OCI-LY3 (cell line): ENCODE measurements at regions not wholly inside any gene's neighbourhood (a gene's known extent, or its start where the extent isn't known, plus 50 kb on each side); places are given as distances from the start of the nearest gene placed in this dataset.

Experiments used
- H2AFZ ChIP-seq: fragments of 200-600, 300-600 bp; shearing (Covaris generic); 2 replicates; pipeline ENCODE4 v1.6.0; 2014; ENCODE audit warnings: antibody characterized with exemption, low read depth, low read length
- H3K27ac ChIP-seq: fragments of 200-600, 300-600 bp; sonication (generic); 2 replicates; pipeline ENCODE4 v1.5.1; 2014; ENCODE audit warnings: mild to moderate bottlenecking, low read length, moderate library complexity, mixed read lengths
- H3K27me3 ChIP-seq: fragments of 200-600, 300-600 bp; sonication (generic); 2 replicates; pipeline ENCODE4 v1.6.1; 2014; ENCODE audit warnings: low read depth, low read length, mixed read lengths
- H3K36me3 ChIP-seq: fragments of 200-600, 300-600 bp; sonication (generic); replicated peaks from 2 replicates; pipeline ENCODE3; 2014; ENCODE audit warnings: low read depth, low read length, mixed read lengths
- H3K4me1 ChIP-seq: fragments of 300-600, 200-600 bp; sonication (generic); 2 replicates; pipeline ENCODE4 v1.6.1; 2014; ENCODE audit warnings: low read length, mixed read lengths
- H3K4me2 ChIP-seq: fragments of 200-600, 300-600 bp; sonication (generic); 2 replicates; pipeline ENCODE4 v1.6.1; 2014; ENCODE audit warnings: low read length, mixed read lengths
- H3K4me3 ChIP-seq: fragments of 300-600, 200-600 bp; sonication (generic); 2 replicates; pipeline ENCODE4 v1.5.1; 2014; ENCODE audit warnings: antibody characterized with exemption, mild to moderate bottlenecking, low read length, moderate library complexity
- H3K79me2 ChIP-seq: fragments of 300-600, 200-600 bp; shearing (Covaris generic); 2 replicates; pipeline ENCODE4 v1.6.1; 2014; ENCODE audit warnings: mild to moderate bottlenecking, low read length, mixed read lengths
- H3K9ac ChIP-seq: fragments of 300-600, 200-600 bp; shearing (Covaris generic); 2 replicates; pipeline ENCODE4 v1.6.0; 2014; ENCODE audit warnings: mild to moderate bottlenecking, low read length, moderate library complexity
- H3K9me3 ChIP-seq: fragments of 200-600, 300-600 bp; shearing (Covaris generic); 2 replicates; pipeline ENCODE4 v1.6.1; 2014; ENCODE audit warnings: low read length, mixed read lengths; ENCODE audit not compliant: insufficient read depth
- H4K20me1 ChIP-seq: fragments of 200-600, 300-600 bp; sonication (generic); 2 replicates; pipeline ENCODE4 v1.6.1; 2016; ENCODE audit warnings: low read length, mixed read lengths; ENCODE audit not compliant: insufficient read depth
- CTCF ChIP-seq: fragments of 200-600, 300-600 bp; sonication (generic); IDR thresholded peaks from 2 replicates; pipeline ENCODE4 v1.5.1; 2014; ENCODE audit warnings: antibody characterized with exemption, low read length, low read depth
- EZH2phosphoT487 ChIP-seq: fragments of 200-600 bp; shearing (Covaris generic); IDR thresholded peaks from 2 replicates; pipeline ENCODE4 v1.6.1; 2018; ENCODE audit warnings: antibody characterized with exemption, mixed run types, low read depth

- Histone ChIP-seq H2AFZ (no peak overlapping the region), H3K9ac (no peak overlapping the region), H3K27me3 (no peaks in the 10 kb centered on the region), H3K36me3 (no peaks in the 10 kb centered on the region), H3K4me1 (no peaks in the 10 kb centered on the region), H3K9me3 (no peaks in the 10 kb centered on the region), H3K4me2 (no peak overlapping the region), H3K4me3 (no peak overlapping the region), H4K20me1 (no peaks in the 10 kb centered on the region), H3K79me2 (no peaks in the 10 kb centered on the region), H3K27ac (no peak overlapping the region)
- TF ChIP-seq CTCF (no peak), EZH2phosphoT487 (no peak)
Observed at GRCh38 chr3:110708156-110708555, 363.5 kb upstream of the NECTIN3 start.

- no peaks in the 10 kb centered on the region for H3K9me3 ChIP-seq
- TF ChIP-seq CTCF, result no peak
- no peak for TF ChIP-seq EZH2phosphoT487
- H3K4me2 ChIP-seq, result no peak overlapping the region
- no peaks in the 10 kb centered on the region for H4K20me1 ChIP-seq
- H3K4me1 ChIP-seq, result no peaks in the 10 kb centered on the region
- H3K27me3 ChIP-seq, result no peaks in the 10 kb centered on the region
- no peak overlapping the region for H2AFZ ChIP-seq
- H3K36me3 ChIP-seq, result no peaks in the 10 kb centered on the region
- H3K4me3 ChIP-seq, result no peak overlapping the region
- no peak overlapping the region for H3K9ac ChIP-seq
- H3K27ac ChIP-seq, result no peak overlapping the region
- H3K79me2 ChIP-seq, result no peaks in the 10 kb centered on the region
Observed at GRCh38 chr3:110710156-110710555, 361.5 kb upstream of the NECTIN3 start.

DNA sequence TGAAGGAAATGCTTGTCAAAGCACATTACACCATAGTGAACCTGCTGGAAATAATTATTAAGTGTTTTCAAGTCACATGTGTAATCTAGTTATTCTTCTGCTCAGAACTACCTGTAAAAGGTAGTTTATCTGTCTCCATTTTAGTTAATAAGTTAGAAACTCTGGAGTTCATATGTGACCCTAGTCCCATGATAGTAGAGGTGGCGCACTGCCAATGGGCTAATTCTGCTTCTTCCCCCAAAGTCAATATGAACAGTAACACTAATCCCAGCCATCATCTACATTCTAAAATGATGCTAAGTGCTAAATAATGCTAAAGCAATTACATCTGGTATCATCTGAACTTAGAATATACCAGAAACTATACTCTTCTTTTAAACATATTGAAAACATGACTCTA, 361.0 kb upstream of the NECTIN3 start:
- no peaks in the 10 kb centered on the region for H3K4me1 ChIP-seq
- H3K9me3 ChIP-seq, result no peaks in the 10 kb centered on the region
- H3K4me3 ChIP-seq, result no peak overlapping the region
- no peak overlapping the region for H3K27ac ChIP-seq
- no peaks in the 10 kb centered on the region for H3K27me3 ChIP-seq
- H4K20me1 ChIP-seq, result no peaks in the 10 kb centered on the region
- no peak overlapping the region for H2AFZ ChIP-seq
- H3K9ac ChIP-seq, result no peak overlapping the region
- no peak for TF ChIP-seq CTCF
- no peak for TF ChIP-seq EZH2phosphoT487
- no peak overlapping the region for H3K4me2 ChIP-seq
- no peaks in the 10 kb centered on the region for H3K36me3 ChIP-seq
- H3K79me2 ChIP-seq, result no peaks in the 10 kb centered on the region

- Histone ChIP-seq H3K9me3 (no peaks in the 10 kb centered on the region), H3K36me3 (no peaks in the 10 kb centered on the region), H3K27ac (no peak overlapping the region), H3K4me1 (no peaks in the 10 kb centered on the region), H3K4me3 (no peak overlapping the region), H3K4me2 (no peak overlapping the region), H3K27me3 (no peaks in the 10 kb centered on the region), H4K20me1 (no peaks in the 10 kb centered on the region), H3K79me2 (no peaks in the 10 kb centered on the region), H3K9ac (no peak overlapping the region), H2AFZ (no peak overlapping the region)
- TF ChIP-seq EZH2phosphoT487 (no peak), CTCF (no peak)
Observed at GRCh38 chr3:110711130-110711832, 360.3 kb upstream of the NECTIN3 start.
